ENCODE measurements at regions not wholly inside any gene's neighbourhood (a gene's known extent, or its start where the extent isn't known, plus 50 kb on each side); places are given as distances from the start of the nearest gene placed in this dataset.

- no peak for TF ChIP-seq DZIP1 (CRISPR knock-in tag; IDR thresholded peaks at IDR 0.05)
- no peak for TF ChIP-seq ZBTB14 (CRISPR knock-in tag; IDR thresholded peaks at IDR 0.05)
Observed at GRCh38 chr1:105243411-105243810, 1493.7 kb downstream of the AMY1C start (continued).

GRCh38 chr1:105243969-105244368, 1494.3 kb downstream of the AMY1C start:
- POLR2A ChIA-PET, result no interaction called here

More at GRCh38 chr1:105243969-105244368, 1494.3 kb downstream of the AMY1C start:
- Histone ChIP-seq H3K27ac (ENCODE audit: extremely low read length, insufficient read depth, low read length) (no peak overlapping the region), H3K9ac (ENCODE audit: insufficient read depth, low read depth, low read length) (no peak overlapping the region), H3K4me2 (ENCODE audit: low read depth, low read length) (no peak overlapping the region), H2AFZ (ENCODE audit: low read length) (no peak overlapping the region), H3K36me3 (replicated peaks in 1 of 2; ENCODE audit: control insufficient read depth in 1 of 2, insufficient read depth in 2 of 2, low read length in 2 of 2) (no peaks in the 10 kb centered on the region), H3K27me3 (ENCODE audit: control insufficient read depth in 1 of 2, insufficient read depth in 2 of 2, low read length in 2 of 2) (no peaks in the 10 kb centered on the region), H3K79me2 (ENCODE audit: insufficient read depth, low read length) (no peaks in the 10 kb centered on the region), H4K20me1 (ENCODE audit: insufficient read depth, low read length) (no peaks in the 10 kb centered on the region), H3K9me3 (ENCODE audit: low read length) (peaks cover 25% of the 10 kb centered on the region), H3K4me3 (replicated peaks in 1 of 3; ENCODE audit: insufficient read depth in 1 of 3, low read depth in 2 of 3, low read length in 3 of 3) (no peak overlapping the region), H3K4me1 (ENCODE audit: insufficient read depth, low read length) (no peaks in the 10 kb centered on the region)
- 0% methylated on average over 1 of the region's 1 CpG for WGBS (ENCODE audit: low lambda C conversion rate)
- in situ Hi-C loops (cut with HindIII; ENCODE audit: extremely low pct_ligation_motif_present, low pct_unique_long_range_greater_than_20kb) (no loop called here), intact Hi-C loops (cut with micrococcal nuclease; ENCODE audit: unreplicated experiment) (no loop called here)
- TF ChIP-seq NFE2 (CRISPR knock-in tag; IDR thresholded peaks at IDR 0.05), result no peak
- no peak for TF ChIP-seq HDAC6 (IDR thresholded peaks at IDR 0.05; ENCODE audit: low read depth, low read length)
- TF ChIP-seq RARG (CRISPR knock-in tag; IDR thresholded peaks at IDR 0.05; ENCODE audit: low read depth), result no peak
- no peak for TF ChIP-seq ZNF512B (CRISPR knock-in tag; IDR thresholded peaks at IDR 0.05; ENCODE audit: borderline replicate concordance)
- no peak for TF ChIP-seq ZNF629 (CRISPR knock-in tag; conservative IDR thresholded peaks at IDR 0.05)
- TF ChIP-seq GATA4 (IDR thresholded peaks at IDR 0.05; ENCODE audit: borderline replicate concordance, low read depth), result no peak
- no peak for TF ChIP-seq RCOR2 (CRISPR knock-in tag; IDR thresholded peaks at IDR 0.05)
- TF ChIP-seq NFYB (CRISPR knock-in tag; IDR thresholded peaks at IDR 0.05), result no peak
- no peak for TF ChIP-seq STAT5B (CRISPR knock-in tag; IDR thresholded peaks at IDR 0.05)
- TF ChIP-seq PCBP2 (optimal IDR thresholded peaks at IDR 0.05; ENCODE audit: low read depth, low read length, poor library complexity, severe bottlenecking), result no peak
- no peak for TF ChIP-seq AHR (CRISPR knock-in tag; IDR thresholded peaks at IDR 0.05)
- no peak for TF ChIP-seq ZZZ3 (CRISPR knock-in tag; IDR thresholded peaks at IDR 0.05; ENCODE audit: borderline replicate concordance)
- DNase-seq (ENCODE audit: low spot score), result no peak
- no TSS peak for BruUV-seq (replicated peaks)
- ATAC-seq, result no peak
- FAIRE-seq, result no peak
- CTCF ChIA-PET (ENCODE audit: low intra/inter-chr PET ratio, low total read pairs), result no interaction called here
